ENCODE measurements at regions not wholly inside any gene's neighbourhood (a gene's known extent, or its start where the extent isn't known, plus 50 kb on each side); places are given as distances from the start of the nearest gene placed in this dataset.

DNA sequence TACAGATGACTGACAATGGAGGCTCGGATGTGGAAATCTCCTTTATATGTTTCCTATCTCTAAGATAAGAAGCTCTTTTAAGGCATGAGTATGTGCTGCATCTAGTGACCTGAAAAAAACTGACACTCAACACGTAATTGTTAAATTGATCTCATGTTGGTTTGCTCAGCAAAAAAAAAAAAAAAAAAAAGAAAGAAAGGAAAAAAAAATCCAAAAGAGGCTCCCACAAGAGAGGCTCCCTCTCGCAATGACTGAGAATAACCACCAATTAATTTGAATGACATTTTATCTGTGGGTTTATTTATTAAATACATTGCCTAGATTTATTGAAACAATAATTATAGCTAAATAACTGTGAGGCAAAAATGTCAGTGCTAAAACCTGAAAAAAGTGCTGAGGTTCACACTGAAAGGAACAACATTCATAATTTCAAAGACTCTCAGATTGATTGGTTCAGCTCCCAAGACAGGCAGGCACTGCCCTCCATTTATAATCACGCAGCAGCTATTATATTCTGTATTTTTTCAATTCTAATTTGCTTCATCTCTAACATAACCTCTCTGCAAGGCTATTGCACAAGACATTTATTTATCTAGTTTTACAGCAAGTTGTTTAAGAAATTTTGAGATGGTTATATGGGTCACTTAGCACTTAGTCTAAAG lies 184.5 kb upstream of the TMPRSS15 start:
- no peak for TF ChIP-seq POLR2AphosphoS5 (IDR thresholded peaks at IDR 0.05)
- TF ChIP-seq, protein P1, sequence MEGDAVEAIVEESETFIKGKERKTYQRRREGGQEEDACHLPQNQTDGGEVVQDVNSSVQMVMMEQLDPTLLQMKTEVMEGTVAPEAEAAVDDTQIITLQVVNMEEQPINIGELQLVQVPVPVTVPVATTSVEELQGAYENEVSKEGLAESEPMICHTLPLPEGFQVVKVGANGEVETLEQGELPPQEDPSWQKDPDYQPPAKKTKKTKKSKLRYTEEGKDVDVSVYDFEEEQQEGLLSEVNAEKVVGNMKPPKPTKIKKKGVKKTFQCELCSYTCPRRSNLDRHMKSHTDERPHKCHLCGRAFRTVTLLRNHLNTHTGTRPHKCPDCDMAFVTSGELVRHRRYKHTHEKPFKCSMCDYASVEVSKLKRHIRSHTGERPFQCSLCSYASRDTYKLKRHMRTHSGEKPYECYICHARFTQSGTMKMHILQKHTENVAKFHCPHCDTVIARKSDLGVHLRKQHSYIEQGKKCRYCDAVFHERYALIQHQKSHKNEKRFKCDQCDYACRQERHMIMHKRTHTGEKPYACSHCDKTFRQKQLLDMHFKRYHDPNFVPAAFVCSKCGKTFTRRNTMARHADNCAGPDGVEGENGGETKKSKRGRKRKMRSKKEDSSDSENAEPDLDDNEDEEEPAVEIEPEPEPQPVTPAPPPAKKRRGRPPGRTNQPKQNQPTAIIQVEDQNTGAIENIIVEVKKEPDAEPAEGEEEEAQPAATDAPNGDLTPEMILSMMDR (IDR thresholded peaks at IDR 0.05) = no peak

All from gastroesophageal sphincter (tissue), 3 donors.